ENCODE measurements at regions not wholly inside any gene's neighbourhood (a gene's known extent, or its start where the extent isn't known, plus 50 kb on each side); places are given as distances from the start of the nearest gene placed in this dataset.
A peak's percentile ranks its signal among the peaks of the same experiment; 100 is the strongest.

- Mint-ChIP-seq H3K4me3 (no peak overlapping the region), H3K27ac (no peak overlapping the region), H3K27me3 (ENCODE audit: low read depth) (peaks cover 34% of the 10 kb centered on the region), H3K36me3 (ENCODE audit: low read depth) (no peaks in the 10 kb centered on the region), H3K4me1 (peaks cover 21% of the 10 kb centered on the region), H3K9me3 (peaks cover under 1% of the 10 kb centered on the region)
- no peak for TF ChIP-seq CTCF (IDR thresholded peaks at IDR 0.05; ENCODE audit: unreplicated experiment in 3 of 3)
These were observed 126.6 kb upstream of the CXCR4 start for GRCh38 chr2:136244536-136244885.

- Mint-ChIP-seq H3K27me3 (ENCODE audit: low read depth) (peaks cover 31% of the 10 kb centered on the region), H3K27ac (no peak overlapping the region), H3K36me3 (ENCODE audit: low read depth) (no peaks in the 10 kb centered on the region), H3K4me3 (no peak overlapping the region), H3K4me1 (peaks cover 26% of the 10 kb centered on the region), H3K9me3 (peaks cover 3% of the 10 kb centered on the region)
- no peak for TF ChIP-seq CTCF (IDR thresholded peaks at IDR 0.05; ENCODE audit: unreplicated experiment in 3 of 3)
These were observed 125.9 kb upstream of the CXCR4 start for GRCh38 chr2:136243638-136244535.

GRCh38 chr2:136242687-136243277, 124.8 kb upstream of the CXCR4 start:
- Mint-ChIP-seq H3K27ac (peak overlapping the region in 1 of 3 experiments; percentile 18), H3K4me1 (peaks cover 35% of the 10 kb centered on the region), H3K9me3 (peaks cover 3% of the 10 kb centered on the region), H3K36me3 (ENCODE audit: low read depth) (no peaks in the 10 kb centered on the region), H3K27me3 (ENCODE audit: low read depth) (peaks cover 29% of the 10 kb centered on the region), H3K4me3 (no peak overlapping the region)
- no peak for TF ChIP-seq CTCF (IDR thresholded peaks at IDR 0.05; ENCODE audit: unreplicated experiment in 3 of 3)

- Mint-ChIP-seq H3K36me3 (ENCODE audit: low read depth) (no peaks in the 10 kb centered on the region), H3K27me3 (ENCODE audit: low read depth) (peaks cover 26% of the 10 kb centered on the region), H3K27ac (no peak overlapping the region), H3K4me3 (no peak overlapping the region), H3K4me1 (peaks cover 31% of the 10 kb centered on the region), H3K9me3 (peaks cover 3% of the 10 kb centered on the region)
- no peak for TF ChIP-seq CTCF (IDR thresholded peaks at IDR 0.05; ENCODE audit: unreplicated experiment in 3 of 3)
These were observed 124.2 kb upstream of the CXCR4 start for GRCh38 chr2:136242100-136242499.

GRCh38 chr2:136239079-136239685, 121.2 kb upstream of the CXCR4 start:
- peaks cover 32% of the 10 kb centered on the region for H3K27me3 Mint-ChIP-seq (ENCODE audit: low read depth)
- H3K36me3 Mint-ChIP-seq (ENCODE audit: low read depth): no peaks in the 10 kb centered on the region

More at GRCh38 chr2:136239079-136239685, 121.2 kb upstream of the CXCR4 start:
- no peak for TF ChIP-seq CTCF (IDR thresholded peaks at IDR 0.05; ENCODE audit: unreplicated experiment in 3 of 3)
- Mint-ChIP-seq H3K27ac (peak overlapping the region; percentile 43 to 70 (median 57)), H3K9me3 (peaks cover 6% of the 10 kb centered on the region), H3K4me3 (no peak overlapping the region), H3K4me1 (peaks cover 45% of the 10 kb centered on the region)

All from nephron (organoid).